Lower lobe of right lung (tissue), 2 donors: ENCODE measurements at regions not wholly inside any gene's neighbourhood (a gene's known extent, or its start where the extent isn't known, plus 50 kb on each side); places are given as distances from the start of the nearest gene placed in this dataset.

Experiments used
- ATAC-seq, 2 donors: fragments of 200-7000 bp; cut with Tn5 transposase; one replicate each; pipeline ENCODE4 v1.9.1; 2020 to 2022; ENCODE audit warnings: mild to moderate bottlenecking in 2 of 2, moderate library complexity in 2 of 2
- DNase-seq: peaks from one replicate; pipeline ENCODE4 v3.0.0-alpha.2; 2020
- H3K27ac ChIP-seq: fragments of 200-600 bp; one replicate; pipeline ENCODE4 v1.8.0; 2022
- H3K27me3 ChIP-seq: fragments of 200-600 bp; one replicate; pipeline ENCODE4 v1.8.0; 2022; ENCODE audit warnings: low read depth
- H3K36me3 ChIP-seq: fragments of 200-600 bp; one replicate; pipeline ENCODE4 v1.8.0; 2022; ENCODE audit warnings: mild to moderate bottlenecking
- H3K4me1 ChIP-seq: fragments of 200-600 bp; one replicate; pipeline ENCODE4 v1.8.0; 2022
- H3K4me3 ChIP-seq: fragments of 200-600 bp; one replicate; pipeline ENCODE4 v1.8.0; 2022; ENCODE audit warnings: mild to moderate bottlenecking
- H3K9me3 ChIP-seq: fragments of 200-600 bp; one replicate; pipeline ENCODE4 v1.8.0; 2022
- CTCF ChIP-seq: fragments of 200-600 bp; IDR thresholded peaks from one replicate; pipeline ENCODE4 v1.8.0; 2022; ENCODE audit warnings: antibody characterized with exemption, mild to moderate bottlenecking
- intact Hi-C: fragments of 100-400 bp; cut with DNase I; formaldehyde crosslinking; loops from one replicate; pipeline ENCODE4 v1.11.0; 2022
- donor health status: DM: no; HTN: yes; CAD: no; lungs with severe emphysema.

GRCh38 chr5:171706736-171707441 lies 78.7 kb upstream of the SMIM23 start:
- no peak overlapping the region for H3K27ac ChIP-seq
- ATAC-seq: no peak
- no peak overlapping the region for H3K4me3 ChIP-seq
- H3K9me3 ChIP-seq: no peaks in the 10 kb centered on the region
- intact Hi-C loops: no loop called here
- TF ChIP-seq CTCF: no peak
- H3K27me3 ChIP-seq: no peaks in the 10 kb centered on the region
- H3K36me3 ChIP-seq: no peaks in the 10 kb centered on the region
- DNase-seq: no peak
- H3K4me1 ChIP-seq: no peaks in the 10 kb centered on the region

- no peaks in the 10 kb centered on the region for H3K4me1 ChIP-seq
- no peaks in the 10 kb centered on the region for H3K36me3 ChIP-seq
- no peak overlapping the region for H3K27ac ChIP-seq
- ATAC-seq (no peak), DNase-seq (no peak)
- no peak overlapping the region for H3K4me3 ChIP-seq
- H3K9me3 ChIP-seq: no peaks in the 10 kb centered on the region
- no peak for TF ChIP-seq CTCF
- no peaks in the 10 kb centered on the region for H3K27me3 ChIP-seq
- intact Hi-C loops: no loop called here
Observed at GRCh38 chr5:171707442-171707792, 78.2 kb upstream of the SMIM23 start.

GRCh38 chr5:171709930-171710329 lies 75.7 kb upstream of the SMIM23 start:
- DNase-seq: no peak
- no peaks in the 10 kb centered on the region for H3K27me3 ChIP-seq
- intact Hi-C loops: no loop called here
- no peak for ATAC-seq
- H3K4me3 ChIP-seq: no peak overlapping the region
- H3K9me3 ChIP-seq: no peaks in the 10 kb centered on the region
- no peak overlapping the region for H3K27ac ChIP-seq
- no peaks in the 10 kb centered on the region for H3K4me1 ChIP-seq
- no peak for TF ChIP-seq CTCF
- H3K36me3 ChIP-seq: no peaks in the 10 kb centered on the region

GRCh38 chr5:171710451-171711024 lies 75.1 kb upstream of the SMIM23 start:
- no peak for TF ChIP-seq CTCF
- no peak overlapping the region for H3K4me3 ChIP-seq
- no peak for DNase-seq
- intact Hi-C loops: no loop called here
- H3K4me1 ChIP-seq: no peaks in the 10 kb centered on the region
- no peaks in the 10 kb centered on the region for H3K27me3 ChIP-seq
- no peaks in the 10 kb centered on the region for H3K9me3 ChIP-seq
- H3K27ac ChIP-seq: no peak overlapping the region
- H3K36me3 ChIP-seq: no peaks in the 10 kb centered on the region
- ATAC-seq: no peak

GRCh38 chr5:171711571-171711970 lies 74.0 kb upstream of the SMIM23 start:
- H3K27ac ChIP-seq: no peak overlapping the region
- TF ChIP-seq CTCF: no peak
- no peaks in the 10 kb centered on the region for H3K36me3 ChIP-seq

More at GRCh38 chr5:171711571-171711970, 74.0 kb upstream of the SMIM23 start:
- no peak for DNase-seq
- Histone ChIP-seq H3K4me1 (no peaks in the 10 kb centered on the region), H3K4me3 (no peak overlapping the region), H3K27me3 (no peaks in the 10 kb centered on the region), H3K9me3 (no peaks in the 10 kb centered on the region)
- intact Hi-C loops: no loop called here
- no peak for ATAC-seq
